ENCODE measurements at regions not wholly inside any gene's neighbourhood (a gene's known extent, or its start where the extent isn't known, plus 50 kb on each side); places are given as distances from the start of the nearest gene placed in this dataset.

DNA sequence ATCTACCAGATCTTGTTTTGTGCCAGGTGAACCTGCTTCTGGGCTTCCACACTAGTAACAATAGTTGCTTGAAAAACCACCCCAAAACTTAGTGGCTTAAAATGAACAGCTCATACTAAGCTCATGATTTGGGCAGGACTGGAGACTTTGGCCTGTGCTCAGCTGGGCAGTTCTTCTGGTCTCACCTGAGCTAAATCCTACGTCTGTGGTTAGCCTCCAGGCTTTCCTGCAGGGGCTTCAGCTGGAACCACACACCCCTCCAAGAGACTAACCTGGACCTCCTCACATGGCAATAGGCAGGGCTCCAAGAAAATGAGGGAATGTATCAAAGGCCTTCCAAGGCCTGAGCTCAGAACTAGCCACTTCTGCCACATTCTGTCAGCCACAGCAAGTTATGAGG is 144.1 kb downstream of the CD8B2 start:
- TF ChIP-seq, protein P1, sequence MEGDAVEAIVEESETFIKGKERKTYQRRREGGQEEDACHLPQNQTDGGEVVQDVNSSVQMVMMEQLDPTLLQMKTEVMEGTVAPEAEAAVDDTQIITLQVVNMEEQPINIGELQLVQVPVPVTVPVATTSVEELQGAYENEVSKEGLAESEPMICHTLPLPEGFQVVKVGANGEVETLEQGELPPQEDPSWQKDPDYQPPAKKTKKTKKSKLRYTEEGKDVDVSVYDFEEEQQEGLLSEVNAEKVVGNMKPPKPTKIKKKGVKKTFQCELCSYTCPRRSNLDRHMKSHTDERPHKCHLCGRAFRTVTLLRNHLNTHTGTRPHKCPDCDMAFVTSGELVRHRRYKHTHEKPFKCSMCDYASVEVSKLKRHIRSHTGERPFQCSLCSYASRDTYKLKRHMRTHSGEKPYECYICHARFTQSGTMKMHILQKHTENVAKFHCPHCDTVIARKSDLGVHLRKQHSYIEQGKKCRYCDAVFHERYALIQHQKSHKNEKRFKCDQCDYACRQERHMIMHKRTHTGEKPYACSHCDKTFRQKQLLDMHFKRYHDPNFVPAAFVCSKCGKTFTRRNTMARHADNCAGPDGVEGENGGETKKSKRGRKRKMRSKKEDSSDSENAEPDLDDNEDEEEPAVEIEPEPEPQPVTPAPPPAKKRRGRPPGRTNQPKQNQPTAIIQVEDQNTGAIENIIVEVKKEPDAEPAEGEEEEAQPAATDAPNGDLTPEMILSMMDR (IDR thresholded peaks at IDR 0.05; ENCODE audit: low read depth, low read length, poor library complexity, severe bottlenecking) = no peak
- TF ChIP-seq EZH2phosphoT487 (IDR thresholded peaks at IDR 0.05; ENCODE audit: borderline replicate concordance, low read length) = no peak

Measured in DOHH2 (cell line).